Smooth muscle cell (in vitro differentiated cells): ENCODE measurements at regions not wholly inside any gene's neighbourhood (a gene's known extent, or its start where the extent isn't known, plus 50 kb on each side); places are given as distances from the start of the nearest gene placed in this dataset.

Experiments
- DNase-seq: peaks from one replicate; lab custom pipeline; 2025; ENCODE audit not compliant: unreplicated experiment; lab: John Stamatoyannopoulos, UW
- H2AFZ ChIP-seq: fragments of 200-600 bp; sonication (generic); 2 replicates; pipeline ENCODE4 v1.6.0; 2016; ENCODE audit warnings: antibody characterized with exemption, low read depth, mild to moderate bottlenecking
- H3F3A ChIP-seq: fragments of 200-600 bp; sonication (generic); 2 replicates; pipeline ENCODE4 v1.6.0; 2017; ENCODE audit warnings: antibody characterized with exemption, low read depth
- H3K27ac ChIP-seq: fragments of 200-600 bp; sonication (generic); 2 replicates; pipeline ENCODE4 v1.5.1; 2016; ENCODE audit warnings: low read depth, mild to moderate bottlenecking
- H3K27me3 ChIP-seq: fragments of 200-600 bp; sonication (generic); 2 replicates; pipeline ENCODE4 v1.6.1; 2016; ENCODE audit warnings: low read depth, mild to moderate bottlenecking
- H3K36me3 ChIP-seq: fragments of 200-600 bp; sonication (generic); 2 replicates; pipeline ENCODE4 v1.5.1; 2016; ENCODE audit warnings: low read depth
- H3K4me1 ChIP-seq: fragments of 200-600 bp; sonication (generic); 2 replicates; pipeline ENCODE4 v1.5.1; 2016; ENCODE audit warnings: low read depth
- H3K4me2 ChIP-seq: fragments of 200-600 bp; sonication (generic); 2 replicates; pipeline ENCODE4 v1.6.0; 2016; ENCODE audit warnings: mild to moderate bottlenecking
- H3K4me3 ChIP-seq: fragments of 200-600 bp; sonication (generic); 2 replicates; pipeline ENCODE4 v1.5.1; 2016; ENCODE audit warnings: mild to moderate bottlenecking
- H3K79me2 ChIP-seq: fragments of 200-600 bp; sonication (generic); 2 replicates; pipeline ENCODE4 v1.6.0; 2016; ENCODE audit warnings: low read depth, mild to moderate bottlenecking
- H3K9ac ChIP-seq: fragments of 200-600 bp; sonication (generic); 2 replicates; pipeline ENCODE4 v1.6.0; 2016; ENCODE audit warnings: low read depth
- H3K9me3 ChIP-seq: fragments of 200-600 bp; sonication (generic); replicated peaks from 2 replicates; pipeline ENCODE4 v1.5.1; 2016; ENCODE audit warnings: low read depth
- H4K20me1 ChIP-seq: fragments of 200-600 bp; sonication (generic); 2 replicates; pipeline ENCODE4 v1.6.0; 2016; ENCODE audit warnings: low read depth
- CTCF ChIP-seq: fragments of 200-600 bp; sonication (generic); IDR thresholded peaks from 2 replicates; pipeline ENCODE4 v1.5.1; 2017; ENCODE audit warnings: borderline replicate concordance, mild to moderate bottlenecking, antibody characterized with exemption; ENCODE audit not compliant: insufficient read depth, poor library complexity, severe bottlenecking
- WGBS: methylation state at CpG from one replicate; pipeline ENCODE4 v1.1.7; 2016; ENCODE audit warnings: low lambda C conversion rate; 5-methylcytosine and 5-hydroxymethylcytosine counted together

- 100% methylated on average over 1 of the region's 1 CpG for WGBS
- H3K9me3 ChIP-seq: peaks cover 4% of the 10 kb centered on the region
- no peak overlapping the region for H2AFZ ChIP-seq
- H3K4me2 ChIP-seq: no peak overlapping the region
- DNase-seq: no peak
- no peaks in the 10 kb centered on the region for H3K27me3 ChIP-seq
- H3K9ac ChIP-seq: no peak overlapping the region
- H4K20me1 ChIP-seq: no peaks in the 10 kb centered on the region
- H3K36me3 ChIP-seq: no peaks in the 10 kb centered on the region
- no peak overlapping the region for H3K27ac ChIP-seq
- no peak for TF ChIP-seq CTCF
- no peak overlapping the region for H3K4me3 ChIP-seq
- H3K4me1 ChIP-seq: no peaks in the 10 kb centered on the region
- no peaks in the 10 kb centered on the region for H3F3A ChIP-seq
- no peaks in the 10 kb centered on the region for H3K79me2 ChIP-seq
These were observed 467.9 kb downstream of the TRHDE start for GRCh38 chr12:72740064-72740463.

GRCh38 chr12:72742568-72742967 is 470.4 kb downstream of the TRHDE start:
- H3K27me3 ChIP-seq: no peaks in the 10 kb centered on the region
- H3K79me2 ChIP-seq: no peaks in the 10 kb centered on the region
- H3K27ac ChIP-seq: no peak overlapping the region
- no peak for DNase-seq
- H3F3A ChIP-seq: no peaks in the 10 kb centered on the region
- no peaks in the 10 kb centered on the region for H3K36me3 ChIP-seq
- H4K20me1 ChIP-seq: no peaks in the 10 kb centered on the region
- H3K9ac ChIP-seq: no peak overlapping the region
- H3K4me3 ChIP-seq: no peak overlapping the region
- no peak for TF ChIP-seq CTCF
- H2AFZ ChIP-seq: no peak overlapping the region
- peaks cover 4% of the 10 kb centered on the region for H3K9me3 ChIP-seq
- H3K4me2 ChIP-seq: no peak overlapping the region
- no peaks in the 10 kb centered on the region for H3K4me1 ChIP-seq

- H2AFZ ChIP-seq: no peak overlapping the region
- H3K27ac ChIP-seq: no peak overlapping the region
- peaks cover 4% of the 10 kb centered on the region for H3K9me3 ChIP-seq
- no peaks in the 10 kb centered on the region for H4K20me1 ChIP-seq
- no peaks in the 10 kb centered on the region for H3F3A ChIP-seq
- H3K79me2 ChIP-seq: no peaks in the 10 kb centered on the region
- no peak for TF ChIP-seq CTCF
- H3K4me2 ChIP-seq: no peak overlapping the region
- WGBS: 93% methylated on average over 2 of the region's 2 CpGs
- H3K27me3 ChIP-seq: no peaks in the 10 kb centered on the region
- no peak for DNase-seq
- H3K4me1 ChIP-seq: no peaks in the 10 kb centered on the region
- no peaks in the 10 kb centered on the region for H3K36me3 ChIP-seq
- H3K4me3 ChIP-seq: no peak overlapping the region
- no peak overlapping the region for H3K9ac ChIP-seq
These were observed 473.9 kb downstream of the TRHDE start for GRCh38 chr12:72746048-72746447.

GRCh38 chr12:72747111-72747849 is 475.1 kb downstream of the TRHDE start:
- Histone ChIP-seq H3K27ac (no peak overlapping the region), H3K4me3 (no peak overlapping the region), H3K9me3 (peaks cover 3% of the 10 kb centered on the region), H3K36me3 (no peaks in the 10 kb centered on the region), H3K4me1 (no peaks in the 10 kb centered on the region), H3K27me3 (no peaks in the 10 kb centered on the region), H4K20me1 (no peaks in the 10 kb centered on the region), H3K4me2 (no peak overlapping the region), H3F3A (no peaks in the 10 kb centered on the region), H3K79me2 (no peaks in the 10 kb centered on the region), H3K9ac (no peak overlapping the region), H2AFZ (no peak overlapping the region)
- no peak for DNase-seq
- TF ChIP-seq CTCF: no peak
- WGBS: 48% methylated on average over 4 of the region's 4 CpGs
